Vagina (tissue), 2 donors: ENCODE measurements at regions not wholly inside any gene's neighbourhood (a gene's known extent, or its start where the extent isn't known, plus 50 kb on each side); places are given as distances from the start of the nearest gene placed in this dataset.

ENCODE experiments used
- CTCF ChIP-seq, 3 experiments: fragments of 450-650 bp in 2 of 3; fragments of 200-600 bp in 1 of 3; sonication (generic) in 1 of 3; IDR thresholded peaks; one replicate each; pipeline ENCODE4 v1.5.1; 2017 to 2019; ENCODE audit warnings: antibody characterized with exemption in 3 of 3, mild to moderate bottlenecking in 2 of 3, moderate library complexity in 2 of 3
- POLR2AphosphoS5 ChIP-seq, 2 donors: sonication (generic); formaldehyde crosslinking; IDR thresholded peaks; one replicate each; pipeline ENCODE4 v1.9.0; 2017; ENCODE audit warnings: antibody characterized with exemption in 2 of 2, mild to moderate bottlenecking in 2 of 2, low read depth in 1 of 2; ENCODE audit not compliant: insufficient read depth in 1 of 2

GRCh38 chr3:197440717-197441303, 115.0 kb downstream of the BDH1 start:
- no peak for TF ChIP-seq CTCF (IDR thresholded peaks at IDR 0.05)
- TF ChIP-seq POLR2AphosphoS5 (IDR thresholded peaks at IDR 0.05; ENCODE audit: insufficient read depth in 1 of 2, low read depth in 1 of 2) = no peak
